ENCODE measurements at regions not wholly inside any gene's neighbourhood (a gene's known extent, or its start where the extent isn't known, plus 50 kb on each side); places are given as distances from the start of the nearest gene placed in this dataset.

DNA sequence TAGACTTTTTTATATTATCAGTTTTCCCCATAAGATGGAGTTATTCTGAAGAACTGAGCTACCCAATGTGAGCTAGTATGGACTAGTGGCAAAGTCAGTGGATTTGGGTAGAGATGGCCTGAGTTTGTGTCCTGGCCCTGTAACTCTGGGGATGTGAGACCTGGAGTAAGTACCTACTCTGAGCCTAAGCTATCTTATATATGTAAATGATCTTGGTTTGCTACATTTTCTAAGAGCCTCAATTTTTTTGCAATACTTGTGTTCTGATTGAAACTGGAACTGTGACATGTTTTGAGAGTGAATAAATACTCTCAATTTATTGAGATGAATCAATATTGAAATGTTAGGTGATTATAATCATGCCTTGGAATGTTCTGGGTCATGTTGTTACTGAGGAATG is 73.6 kb downstream of the ZNF621 start:
- no peak for TF ChIP-seq EZH2 (IDR thresholded peaks at IDR 0.05; ENCODE audit: borderline replicate concordance, low read length)
- TF ChIP-seq, protein P1, sequence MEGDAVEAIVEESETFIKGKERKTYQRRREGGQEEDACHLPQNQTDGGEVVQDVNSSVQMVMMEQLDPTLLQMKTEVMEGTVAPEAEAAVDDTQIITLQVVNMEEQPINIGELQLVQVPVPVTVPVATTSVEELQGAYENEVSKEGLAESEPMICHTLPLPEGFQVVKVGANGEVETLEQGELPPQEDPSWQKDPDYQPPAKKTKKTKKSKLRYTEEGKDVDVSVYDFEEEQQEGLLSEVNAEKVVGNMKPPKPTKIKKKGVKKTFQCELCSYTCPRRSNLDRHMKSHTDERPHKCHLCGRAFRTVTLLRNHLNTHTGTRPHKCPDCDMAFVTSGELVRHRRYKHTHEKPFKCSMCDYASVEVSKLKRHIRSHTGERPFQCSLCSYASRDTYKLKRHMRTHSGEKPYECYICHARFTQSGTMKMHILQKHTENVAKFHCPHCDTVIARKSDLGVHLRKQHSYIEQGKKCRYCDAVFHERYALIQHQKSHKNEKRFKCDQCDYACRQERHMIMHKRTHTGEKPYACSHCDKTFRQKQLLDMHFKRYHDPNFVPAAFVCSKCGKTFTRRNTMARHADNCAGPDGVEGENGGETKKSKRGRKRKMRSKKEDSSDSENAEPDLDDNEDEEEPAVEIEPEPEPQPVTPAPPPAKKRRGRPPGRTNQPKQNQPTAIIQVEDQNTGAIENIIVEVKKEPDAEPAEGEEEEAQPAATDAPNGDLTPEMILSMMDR (conservative IDR thresholded peaks at IDR 0.05 in 1 of 2, IDR thresholded peaks at IDR 0.05 in 1 of 2; ENCODE audit: extremely low read depth in 1 of 2, insufficient read depth in 1 of 2, low read depth in 1 of 2, low read length in 2 of 2) = no peak
